Fibroblast of mammary gland (primary cell): ENCODE measurements at regions not wholly inside any gene's neighbourhood (a gene's known extent, or its start where the extent isn't known, plus 50 kb on each side); places are given as distances from the start of the nearest gene placed in this dataset.
"Not testable (repeated sequence)": the region's sequence is repeated elsewhere in the genome, so short reads cannot be mapped to it uniquely, and the experiment has no call there.

Experiments
- DNase-seq: peaks from one replicate; pipeline ENCODE4 v3.0.0-alpha.2; 2010; ENCODE audit warnings: low read depth
- H3K4me3 ChIP-seq: 2 replicates; pipeline ENCODE4 v1.5.1; 2011; ENCODE audit warnings: low read depth, mild to moderate bottlenecking, low read length, moderate library complexity; ENCODE audit not compliant: control insufficient read depth
- TF ChIP-seq, protein P1 (sequence below): conservative IDR thresholded peaks from 2 replicates; pipeline ENCODE4 v1.5.1; 2011; ENCODE audit warnings: low read depth, low read length, inconsistent platforms; ENCODE audit not compliant: control insufficient read depth, insufficient read depth

DNA sequence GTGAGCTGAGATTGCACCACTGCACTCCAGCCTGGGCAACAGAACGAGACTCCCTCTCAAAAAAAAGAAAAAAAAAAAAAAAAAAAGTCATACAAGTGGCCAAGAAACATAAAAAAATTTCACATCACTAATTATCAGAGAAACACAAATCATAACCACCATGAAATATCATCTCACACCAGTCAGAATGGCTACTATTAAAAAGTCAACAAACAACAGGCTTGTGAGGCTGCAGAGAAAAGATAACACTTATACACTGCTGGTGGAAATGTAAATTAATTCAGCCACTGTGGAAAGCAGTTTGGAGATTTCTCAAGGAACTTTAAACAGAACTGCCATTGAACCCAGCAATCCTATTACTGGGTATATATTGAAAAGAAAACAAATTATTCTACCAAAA lies 291.1 kb upstream of the MCTP2 start:
- TF ChIP-seq, protein P1, sequence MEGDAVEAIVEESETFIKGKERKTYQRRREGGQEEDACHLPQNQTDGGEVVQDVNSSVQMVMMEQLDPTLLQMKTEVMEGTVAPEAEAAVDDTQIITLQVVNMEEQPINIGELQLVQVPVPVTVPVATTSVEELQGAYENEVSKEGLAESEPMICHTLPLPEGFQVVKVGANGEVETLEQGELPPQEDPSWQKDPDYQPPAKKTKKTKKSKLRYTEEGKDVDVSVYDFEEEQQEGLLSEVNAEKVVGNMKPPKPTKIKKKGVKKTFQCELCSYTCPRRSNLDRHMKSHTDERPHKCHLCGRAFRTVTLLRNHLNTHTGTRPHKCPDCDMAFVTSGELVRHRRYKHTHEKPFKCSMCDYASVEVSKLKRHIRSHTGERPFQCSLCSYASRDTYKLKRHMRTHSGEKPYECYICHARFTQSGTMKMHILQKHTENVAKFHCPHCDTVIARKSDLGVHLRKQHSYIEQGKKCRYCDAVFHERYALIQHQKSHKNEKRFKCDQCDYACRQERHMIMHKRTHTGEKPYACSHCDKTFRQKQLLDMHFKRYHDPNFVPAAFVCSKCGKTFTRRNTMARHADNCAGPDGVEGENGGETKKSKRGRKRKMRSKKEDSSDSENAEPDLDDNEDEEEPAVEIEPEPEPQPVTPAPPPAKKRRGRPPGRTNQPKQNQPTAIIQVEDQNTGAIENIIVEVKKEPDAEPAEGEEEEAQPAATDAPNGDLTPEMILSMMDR = no peak

DNA sequence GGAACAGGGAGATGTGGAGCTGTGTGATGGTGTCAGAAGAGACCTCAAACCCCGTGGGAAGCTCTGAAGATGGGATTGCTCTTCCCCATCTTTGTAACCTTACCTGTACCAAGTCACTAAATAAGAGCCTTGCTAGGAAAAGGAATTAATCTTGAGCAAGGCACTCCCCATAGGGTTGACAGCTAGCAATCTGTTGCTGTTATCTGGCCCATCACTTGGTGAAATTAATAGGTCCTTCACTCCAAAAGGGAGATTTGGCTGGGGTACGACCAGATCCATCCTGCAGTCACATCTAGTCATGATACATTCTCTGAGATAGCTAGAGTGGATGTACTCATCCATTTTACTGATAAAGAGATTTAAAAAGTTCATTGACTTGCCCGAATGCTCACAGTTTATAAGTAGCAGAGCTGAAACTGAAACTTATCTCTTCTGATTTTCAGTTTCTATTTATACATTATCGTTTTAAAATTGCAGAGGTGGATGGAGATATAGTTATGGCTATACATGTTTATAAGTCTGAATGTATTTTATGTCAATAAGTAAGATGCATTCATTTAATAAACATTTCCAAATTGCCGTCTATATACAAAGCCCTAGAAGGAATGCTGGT lies 299.1 kb upstream of the MCTP2 start:
- no peak overlapping the region for H3K4me3 ChIP-seq
- no peak for DNase-seq
- TF ChIP-seq, protein P1 = no peak

More for the DNA sequence above, 291.1 kb upstream of the MCTP2 start:
- no peak overlapping the region for H3K4me3 ChIP-seq
- DNase-seq = no peak

DNA sequence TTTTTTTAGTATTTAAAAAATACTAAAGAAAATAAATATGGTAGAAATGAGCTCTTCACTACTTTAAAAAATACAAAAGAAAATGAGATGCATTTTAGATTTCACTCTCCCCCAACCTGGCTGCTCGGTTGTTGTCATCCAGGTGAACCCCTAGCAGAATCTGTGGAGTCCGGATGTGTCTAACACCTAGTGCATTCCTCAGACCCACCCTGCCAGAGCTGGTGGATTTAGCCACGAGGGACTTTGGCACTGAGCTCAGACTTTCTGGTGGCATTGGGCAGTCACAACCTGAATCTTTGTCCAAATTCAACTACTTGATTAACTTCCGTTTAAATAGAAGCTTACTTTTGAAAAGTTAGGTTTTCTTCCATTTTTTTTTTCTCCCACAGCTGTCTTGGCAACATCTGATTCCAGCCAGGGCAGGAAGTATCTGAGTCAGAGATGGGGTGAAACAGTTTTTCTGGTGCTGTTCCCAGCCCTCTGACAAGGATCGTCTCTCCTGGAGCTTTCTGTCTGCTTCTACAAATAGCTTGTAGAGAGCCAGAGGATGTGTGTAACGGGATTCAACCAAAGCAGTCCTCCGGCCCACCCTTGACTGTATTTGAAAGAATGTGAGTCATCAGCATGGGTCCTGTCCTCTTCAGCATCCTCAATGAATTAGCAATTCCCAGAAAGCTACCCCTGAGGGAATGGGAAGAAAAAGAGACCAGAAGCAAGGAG lies 301.8 kb upstream of the MCTP2 start:
- peak; percentile 97 for DNase-seq
- TF ChIP-seq, protein P1 = no peak
- H3K4me3 ChIP-seq = no peak overlapping the region

DNA sequence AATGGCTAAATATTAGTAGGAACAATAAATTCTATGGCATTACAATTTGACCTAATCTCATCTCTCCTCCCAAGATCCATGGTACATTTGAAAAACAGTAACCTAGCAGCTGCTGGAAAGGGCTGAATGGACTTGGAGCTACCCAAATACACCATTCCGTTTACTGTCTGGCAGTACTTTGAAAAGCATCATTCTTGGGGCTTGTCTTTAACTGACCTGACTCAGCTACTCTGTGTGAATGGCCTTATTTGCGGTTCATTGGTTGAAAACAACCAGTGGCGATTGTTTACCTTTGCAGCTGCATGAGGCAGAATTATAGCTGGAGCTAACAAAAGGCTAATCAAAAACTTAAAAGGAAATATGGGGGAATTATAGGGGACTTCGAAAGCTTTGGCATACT lies 311.2 kb upstream of the MCTP2 start:
- TF ChIP-seq, protein P1 = no peak
- H3K4me3 ChIP-seq = no peak overlapping the region
- no peak for DNase-seq

DNA sequence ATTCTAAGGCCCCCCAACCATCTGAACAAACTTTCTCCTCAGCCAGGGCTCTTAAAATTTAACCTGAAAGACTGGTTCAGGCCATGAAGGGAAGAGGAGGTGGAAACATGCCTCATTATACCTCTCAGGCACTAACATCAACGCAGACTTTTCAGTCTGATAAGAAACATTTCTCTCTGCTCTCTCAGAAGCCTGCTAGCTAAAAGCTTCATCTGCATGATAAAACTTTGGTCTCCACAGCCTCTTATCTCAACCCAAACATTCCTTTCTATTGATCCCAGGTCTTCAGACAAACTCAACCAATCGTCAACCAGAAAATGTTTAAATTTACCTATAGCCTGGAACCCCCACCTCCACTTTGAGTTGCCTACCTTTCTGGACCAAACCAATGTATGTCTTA lies 312.6 kb upstream of the MCTP2 start:
- H3K4me3 ChIP-seq, DNase-seq: not testable (repeated sequence)

DNA sequence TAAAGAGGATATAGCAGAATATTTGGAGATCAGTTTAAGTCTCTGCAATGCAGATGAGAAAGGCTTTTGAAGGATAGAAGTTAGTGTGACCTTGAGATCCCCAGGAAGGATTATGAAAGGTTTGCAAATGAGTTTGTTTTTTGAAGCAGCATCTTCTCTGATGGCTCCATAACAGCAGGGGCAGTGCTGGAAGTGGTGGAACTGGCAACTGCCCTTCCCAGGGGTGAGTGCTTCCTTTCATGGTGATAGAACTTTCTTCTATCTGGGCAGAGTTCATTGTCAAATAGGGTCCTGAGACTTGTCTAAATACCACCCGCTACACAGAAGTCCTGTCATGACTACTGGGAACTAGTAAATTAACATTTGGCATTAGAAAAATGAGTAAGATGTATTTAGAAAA lies 314.2 kb upstream of the MCTP2 start:
- H3K4me3 ChIP-seq = no peak overlapping the region
- TF ChIP-seq, protein P1 = no peak
- DNase-seq = no peak

DNA sequence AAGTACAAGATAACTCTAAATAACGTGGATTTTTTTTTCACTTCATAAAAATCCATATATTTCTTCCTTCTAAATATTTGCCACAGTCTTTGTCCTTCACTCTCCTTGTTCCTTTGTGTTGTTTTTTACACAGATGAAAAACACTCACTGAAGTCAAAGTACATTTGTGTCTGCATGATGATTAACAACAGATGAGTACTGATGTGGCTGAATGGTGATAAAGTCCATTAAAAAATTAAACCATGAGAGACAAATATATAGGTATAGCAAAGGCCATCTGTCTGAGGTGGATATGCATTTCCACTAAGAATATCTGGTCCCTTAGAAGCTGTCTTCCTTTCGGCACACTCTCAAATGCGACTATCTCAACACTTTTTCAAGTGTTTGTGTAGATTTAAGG lies 317.5 kb upstream of the MCTP2 start:
- H3K4me3 ChIP-seq = no peak overlapping the region
- TF ChIP-seq, protein P1 = no peak
- no peak for DNase-seq
